Fibroblast of pulmonary artery (primary cell): ENCODE measurements at regions not wholly inside any gene's neighbourhood (a gene's known extent, or its start where the extent isn't known, plus 50 kb on each side); places are given as distances from the start of the nearest gene placed in this dataset.
"Not testable (repeated sequence)": the region's sequence is repeated elsewhere in the genome, so short reads cannot be mapped to it uniquely, and the experiment has no call there.

Source experiments
- DNase-seq: peaks from one replicate; pipeline ENCODE4 v3.0.0-alpha.2; 2010; ENCODE audit warnings: low read depth
- H3K4me3 ChIP-seq: replicated peaks from 2 replicates; pipeline ENCODE4 v1.5.1; 2011; ENCODE audit warnings: low read depth, mild to moderate bottlenecking, control low read depth, low read length, moderate library complexity
- CTCF ChIP-seq: IDR thresholded peaks from 2 replicates; pipeline ENCODE4 v1.5.1; 2011; ENCODE audit warnings: mild to moderate bottlenecking, control low read depth, low read length, inconsistent platforms; ENCODE audit errors: missing control alignments

GRCh38 chr18:65607161-65607560 is 143.7 kb upstream of the CDH7 start:
- DNase-seq = no peak
- H3K4me3 ChIP-seq = no peak overlapping the region
- no peak for TF ChIP-seq CTCF

GRCh38 chr18:65606551-65607130 is 144.2 kb upstream of the CDH7 start:
- DNase-seq = no peak
- TF ChIP-seq CTCF = no peak
- H3K4me3 ChIP-seq = no peak overlapping the region

GRCh38 chr18:65605352-65605751 is 145.5 kb upstream of the CDH7 start:
- not testable (repeated sequence) for DNase-seq, H3K4me3 ChIP-seq

GRCh38 chr18:65601775-65602174 is 149.0 kb upstream of the CDH7 start:
- TF ChIP-seq CTCF = no peak
- no peak for DNase-seq
- no peak overlapping the region for H3K4me3 ChIP-seq

- H3K4me3 ChIP-seq = no peak overlapping the region
- no peak for TF ChIP-seq CTCF
- DNase-seq = no peak
Observed at GRCh38 chr18:65592435-65592834, 158.4 kb upstream of the CDH7 start.

GRCh38 chr18:65587491-65587890 is 163.3 kb upstream of the CDH7 start:
- no peak for TF ChIP-seq CTCF
- no peak for DNase-seq
- no peak overlapping the region for H3K4me3 ChIP-seq

GRCh38 chr18:65582094-65582493 is 168.7 kb upstream of the CDH7 start:
- H3K4me3 ChIP-seq, DNase-seq: not testable (repeated sequence)

GRCh38 chr18:65568866-65569265 is 181.9 kb upstream of the CDH7 start:
- no peak for TF ChIP-seq CTCF
- H3K4me3 ChIP-seq = no peak overlapping the region
- no peak for DNase-seq
